NCI-H2196 (cell line): ENCODE measurements at regions not wholly inside any gene's neighbourhood (a gene's known extent, or its start where the extent isn't known, plus 50 kb on each side); places are given as distances from the start of the nearest gene placed in this dataset.

Source experiments
- DNase-seq: peaks from one replicate; lab custom pipeline; 2025; ENCODE audit not compliant: unreplicated experiment; lab: John Stamatoyannopoulos, UW

DNA sequence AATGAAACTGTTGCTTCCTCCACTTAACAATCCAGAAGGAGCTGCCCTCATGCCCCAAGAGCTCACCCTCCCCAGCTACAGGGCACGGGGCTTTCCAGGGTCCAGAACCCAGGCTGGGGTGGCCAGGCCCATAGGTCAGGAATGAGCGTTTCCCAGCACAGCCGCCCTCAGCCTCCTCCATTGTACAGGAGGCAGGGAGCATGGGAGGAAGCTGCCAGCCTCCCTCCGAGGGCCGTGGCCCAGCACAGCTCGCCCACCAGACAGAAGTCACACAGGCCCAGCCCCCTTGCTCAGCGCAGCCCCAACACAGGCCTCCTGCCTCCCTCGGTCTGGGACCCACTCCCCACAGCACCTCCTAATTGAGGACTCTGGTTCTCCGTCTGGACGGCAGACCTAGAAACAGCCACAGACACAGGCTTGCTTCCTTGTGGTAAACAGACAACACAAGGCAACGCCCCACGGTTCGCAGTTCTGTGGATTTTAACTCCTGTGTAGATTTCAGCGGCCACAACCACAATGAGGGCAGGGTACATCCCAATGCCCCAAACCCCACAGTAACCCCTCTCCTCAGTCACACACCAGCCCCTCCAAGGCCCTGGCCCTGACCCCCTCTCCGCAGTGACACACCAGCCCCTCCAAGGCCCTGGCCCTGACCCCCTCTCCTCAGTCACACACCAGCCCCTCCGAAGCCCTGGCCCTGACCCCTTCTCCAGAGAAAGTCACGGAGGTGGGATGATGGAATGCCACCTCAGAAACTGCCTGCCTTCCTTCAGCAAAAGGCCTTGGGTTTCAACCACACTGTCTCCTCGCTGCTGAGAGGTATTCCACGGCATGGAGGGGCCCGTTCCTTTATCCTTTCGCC lies 173.5 kb downstream of the DLL1 start:
- no peak for DNase-seq

DNA sequence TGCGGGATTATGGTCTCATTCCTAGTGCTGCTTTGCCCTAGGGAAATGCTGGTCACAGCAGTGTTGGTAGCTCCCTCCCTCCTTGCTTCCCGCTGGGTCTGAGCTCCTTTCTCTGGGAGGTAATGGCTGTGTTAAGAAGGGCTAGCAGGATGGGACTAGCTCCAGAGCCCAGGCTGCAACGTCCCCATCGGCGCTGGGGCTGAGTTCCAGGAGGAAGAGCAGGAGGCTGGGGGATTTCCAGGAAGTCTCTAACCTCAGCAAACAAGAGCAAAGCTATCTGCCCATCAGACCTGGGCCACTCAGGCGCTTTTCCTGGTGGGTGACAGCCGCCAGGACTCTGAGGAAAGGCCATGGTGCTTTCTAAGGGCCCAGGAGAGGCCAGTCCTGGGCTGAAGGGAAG lies 174.2 kb downstream of the DLL1 start:
- DNase-seq, result no peak

DNA sequence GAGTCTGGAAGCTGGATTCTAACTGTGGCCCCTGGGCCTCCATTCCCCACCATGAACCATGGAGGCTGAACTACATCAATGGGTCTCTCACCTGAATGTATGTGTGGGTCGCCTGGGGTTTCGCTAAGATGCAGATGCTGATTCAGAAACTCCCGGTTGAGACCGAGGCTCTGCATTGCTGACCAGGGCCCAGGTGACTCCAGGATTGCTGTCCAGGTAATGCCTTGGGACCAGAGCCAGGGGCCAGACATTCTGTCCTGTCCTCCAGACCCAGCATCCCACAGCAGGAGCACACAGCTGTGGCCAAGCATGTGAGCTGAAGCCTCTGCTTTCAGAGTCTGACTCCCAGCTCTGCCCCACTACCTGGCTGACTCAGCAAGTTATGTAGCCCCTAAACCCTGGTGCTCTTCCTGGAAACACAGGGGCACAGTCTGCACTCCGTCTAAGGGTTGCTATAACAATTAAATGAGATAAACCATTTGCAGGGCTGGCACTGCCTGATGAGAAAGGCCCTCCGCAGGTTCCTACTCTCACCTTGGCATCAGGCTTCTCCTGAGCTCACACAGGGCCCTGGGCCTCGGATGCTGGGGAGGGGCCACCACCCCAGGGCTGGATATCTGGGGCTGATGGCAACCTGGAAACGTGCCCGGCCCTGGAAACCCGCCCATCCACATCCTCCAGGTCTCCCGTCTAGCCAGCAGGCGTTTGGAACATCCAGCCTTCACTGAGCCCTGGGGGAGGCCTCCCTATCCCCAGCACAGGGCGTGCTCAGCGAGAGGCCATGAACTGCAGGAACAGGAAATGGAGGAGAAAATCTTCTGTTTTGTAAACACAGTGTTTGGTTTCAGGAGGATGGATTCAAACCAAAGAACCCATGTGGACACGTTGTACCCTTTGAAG lies 175.7 kb downstream of the DLL1 start:
- peak; percentile 51 for DNase-seq

DNA sequence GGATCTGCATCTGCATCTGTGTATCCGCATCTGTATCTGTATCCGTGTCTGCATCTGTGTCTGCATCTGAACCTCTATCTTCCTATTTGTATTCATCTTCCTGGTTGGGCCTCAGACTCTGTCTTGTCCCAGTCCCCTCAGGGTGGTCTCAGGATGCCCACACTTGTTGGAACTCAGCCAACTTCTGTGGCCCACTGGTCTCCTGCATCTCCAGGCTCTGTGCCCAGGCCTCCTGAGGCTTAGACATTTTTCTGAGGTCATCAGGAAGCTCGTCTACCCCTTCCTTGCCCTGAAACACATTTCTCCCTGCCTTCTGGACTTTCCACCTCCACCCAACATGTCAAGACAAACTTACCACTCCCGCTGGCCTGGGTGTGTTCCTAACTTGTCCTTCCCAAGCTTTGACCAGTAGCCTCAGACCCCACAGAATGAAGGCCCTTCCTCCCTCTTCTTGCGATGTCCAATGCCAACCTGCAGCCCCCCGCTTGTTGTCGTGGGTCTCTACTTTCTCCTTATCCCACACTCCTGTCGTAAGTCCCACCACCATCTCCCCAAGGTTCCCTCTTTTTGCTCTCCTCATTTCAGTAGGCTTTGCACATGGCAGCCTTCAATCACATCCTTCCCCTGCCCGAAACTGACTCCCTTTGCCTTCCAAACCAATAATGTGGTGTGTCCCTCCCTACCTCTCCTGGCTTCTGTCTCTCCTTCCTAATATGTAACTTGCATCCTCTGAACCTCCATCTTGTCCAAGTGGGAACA lies 176.5 kb downstream of the DLL1 start:
- DNase-seq, result no peak

DNA sequence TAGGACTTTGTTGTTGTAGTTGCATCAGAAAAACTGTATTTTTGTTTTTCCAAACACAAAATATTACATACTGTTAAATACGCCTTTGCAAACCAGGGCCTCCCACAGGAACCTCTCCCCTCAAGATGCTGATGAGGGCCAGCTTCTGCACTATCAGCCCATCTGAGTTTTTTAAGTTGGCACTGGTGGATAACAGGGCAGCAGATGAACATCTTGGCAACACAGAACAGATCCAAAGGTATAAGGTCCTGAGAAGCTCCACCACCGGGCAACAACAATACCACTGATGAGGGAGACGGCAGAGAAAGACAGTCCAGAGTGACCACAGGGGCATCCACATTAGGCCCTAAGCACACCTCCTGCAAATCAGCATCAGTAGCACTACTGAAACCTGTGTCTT lies 177.7 kb downstream of the DLL1 start:
- no peak for DNase-seq

DNA sequence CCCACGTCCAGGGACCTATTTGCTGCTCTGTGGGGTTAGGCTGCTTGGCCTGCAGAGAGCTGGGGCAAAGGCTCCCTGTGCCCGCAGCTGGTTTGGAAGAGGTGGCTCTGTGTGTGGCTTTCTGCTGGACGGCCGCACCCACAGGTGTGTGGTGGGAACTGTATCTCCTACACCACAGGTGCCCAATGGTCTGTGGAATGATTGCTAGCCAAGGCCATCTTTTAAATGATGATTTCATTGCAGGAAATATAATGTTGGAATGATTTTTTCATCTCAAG lies 178.4 kb downstream of the DLL1 start:
- DNase-seq, result no peak

DNA sequence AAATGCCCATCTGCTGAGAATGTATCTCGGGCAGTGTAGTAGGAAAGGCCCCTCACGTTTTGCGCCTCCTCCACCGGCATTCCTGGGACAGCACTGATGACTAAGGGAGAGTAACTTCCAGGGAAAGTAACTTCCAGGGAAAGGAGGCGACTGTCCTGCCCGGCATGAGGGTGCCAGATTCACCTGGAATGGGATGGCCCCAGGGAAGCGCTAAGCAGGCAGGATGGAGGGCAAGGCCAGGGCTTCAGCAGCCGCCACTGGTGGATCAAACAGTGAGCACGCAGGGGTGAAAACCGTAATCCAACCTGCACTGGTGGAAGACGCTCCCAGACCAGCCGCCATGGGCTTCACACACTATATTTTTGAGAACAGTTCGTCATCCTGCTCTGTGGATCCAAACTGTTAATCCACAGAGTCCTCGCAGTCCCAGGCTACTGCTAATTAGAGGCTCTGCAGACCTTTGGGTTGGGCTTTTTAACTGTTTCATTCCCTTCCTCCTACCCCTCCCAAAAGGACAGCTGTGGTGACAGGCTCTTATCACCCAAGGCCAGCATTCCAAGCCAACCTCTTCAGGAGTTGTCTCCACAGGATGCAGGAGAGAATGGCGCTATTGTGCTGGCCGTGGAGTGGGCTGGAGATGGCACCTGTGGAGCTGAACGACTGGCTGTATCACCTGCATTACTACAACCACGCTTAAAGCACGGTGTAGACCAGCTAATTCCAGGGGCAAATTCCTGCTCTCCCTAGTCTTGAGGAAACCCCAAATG lies 178.9 kb downstream of the DLL1 start:
- no peak for DNase-seq

DNA sequence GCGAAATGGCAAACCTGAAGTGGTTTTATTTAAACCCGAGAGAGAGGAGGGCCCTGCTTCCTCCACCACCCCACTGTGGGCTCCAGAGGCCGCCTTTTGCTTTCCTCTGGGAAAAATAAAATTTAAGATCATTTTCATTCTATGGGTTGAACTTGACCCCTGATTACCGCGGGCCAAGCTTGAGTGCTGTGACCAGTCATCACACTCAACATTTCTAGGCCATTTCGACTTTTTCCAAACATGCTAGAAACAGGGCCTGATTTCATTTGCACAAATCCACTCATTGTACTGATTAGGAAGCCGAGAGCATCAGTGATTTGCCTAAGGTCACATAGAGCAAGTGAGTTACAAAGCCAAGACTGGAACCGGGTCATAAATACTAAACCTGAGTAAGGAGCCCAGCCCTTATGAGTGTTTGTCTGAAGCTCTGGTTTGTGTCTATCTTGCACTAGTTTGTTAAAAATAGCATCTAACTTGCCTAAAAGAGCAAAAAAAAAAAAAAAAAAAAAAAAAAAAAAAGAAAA lies 179.7 kb downstream of the DLL1 start:
- DNase-seq, result no peak

DNA sequence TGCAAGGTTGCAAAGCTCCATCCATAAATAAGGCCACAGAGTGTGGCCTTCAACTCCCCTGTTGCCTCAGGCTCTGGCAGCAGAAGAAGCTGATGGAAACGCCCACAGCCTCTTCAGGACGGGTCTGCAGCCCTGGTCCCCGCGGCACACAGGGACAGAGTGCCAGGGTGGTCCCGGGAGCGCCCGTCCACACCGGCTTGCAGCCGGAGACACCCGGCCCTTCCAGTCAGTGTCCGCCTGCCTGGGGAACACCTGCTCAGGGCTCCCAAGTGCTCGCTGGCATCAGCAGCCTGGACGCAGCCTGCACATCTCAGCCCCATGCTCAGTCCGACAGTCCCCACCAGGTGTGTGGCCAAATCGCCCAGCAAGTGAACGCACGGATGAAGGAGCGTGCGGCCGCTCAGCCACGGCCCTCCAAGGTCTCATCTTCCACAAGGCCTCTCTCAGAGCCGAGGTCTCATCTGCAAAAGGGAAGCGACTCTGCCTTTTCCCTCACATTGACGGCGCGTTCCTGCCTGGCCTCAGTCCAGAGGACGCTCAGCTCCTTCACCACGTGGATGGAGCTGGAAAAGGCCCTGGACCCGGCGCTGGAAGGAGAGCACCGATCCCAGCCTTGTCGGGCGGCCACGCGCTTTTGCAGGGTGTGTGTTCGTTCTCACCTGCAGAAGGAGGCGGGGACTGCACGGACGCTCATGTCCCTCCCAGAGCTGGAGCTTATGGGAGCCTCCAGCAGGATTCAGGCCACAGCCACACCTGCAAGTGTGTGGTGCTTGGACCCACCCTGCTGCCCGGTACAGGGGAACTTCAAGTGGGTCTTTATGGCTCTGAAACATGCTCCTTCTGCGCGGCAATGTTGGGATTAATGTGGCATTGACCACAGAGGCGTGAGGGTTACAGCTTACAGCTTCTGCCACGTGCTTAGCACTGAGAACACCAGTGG lies 180.4 kb downstream of the DLL1 start:
- no peak for DNase-seq

DNA sequence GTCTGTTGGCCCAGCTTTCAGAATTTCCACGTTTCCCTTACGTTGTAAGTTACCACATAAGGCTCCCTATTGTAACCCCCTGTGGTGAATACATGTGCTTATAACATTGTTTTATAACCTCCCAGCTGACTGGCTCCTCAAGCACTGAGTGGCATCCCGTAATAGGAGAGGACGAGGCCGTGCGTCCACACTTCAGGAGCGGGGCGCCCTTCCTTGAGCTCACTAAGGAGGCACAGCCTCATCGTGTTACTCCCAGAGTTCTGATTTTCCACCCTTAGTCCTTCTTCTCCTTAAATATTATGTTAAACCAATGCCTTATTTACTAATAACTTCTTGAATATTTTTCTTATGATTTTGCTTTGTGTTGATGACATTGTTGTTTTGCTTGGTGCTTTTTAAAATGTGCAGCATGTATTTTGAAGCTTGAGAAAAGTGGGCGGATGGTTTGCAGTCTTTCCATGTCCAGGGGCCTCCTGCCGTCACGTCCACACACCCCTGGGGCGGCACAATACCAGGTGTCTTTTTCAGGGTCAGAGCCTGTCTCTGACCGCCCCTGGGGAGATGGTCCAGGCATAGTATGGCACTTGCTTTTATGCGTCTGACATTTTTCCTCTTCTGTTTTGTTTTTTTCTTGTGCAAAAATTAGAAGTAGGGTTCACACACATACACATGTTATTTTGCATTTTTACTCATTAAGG lies 181.8 kb downstream of the DLL1 start:
- no peak for DNase-seq

DNA sequence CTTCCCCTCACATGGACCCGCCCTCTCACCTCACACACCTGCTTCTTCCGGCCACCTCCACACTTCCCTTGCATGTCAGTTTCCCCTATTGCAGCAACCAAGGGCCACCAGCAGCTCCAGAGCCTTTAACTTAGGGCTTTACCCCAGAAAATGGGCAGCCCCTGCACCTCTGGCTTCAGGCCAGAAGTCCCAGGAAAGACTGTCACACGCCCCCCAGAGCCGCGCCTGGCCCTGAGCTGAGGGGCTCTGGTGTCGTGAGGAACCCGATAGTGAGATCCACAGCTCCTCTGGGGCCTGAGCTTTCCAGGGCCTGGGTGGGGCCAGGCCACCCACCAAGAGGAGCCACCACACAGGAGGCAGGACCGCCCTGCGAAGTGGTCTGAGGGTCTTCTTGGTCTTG lies 182.4 kb downstream of the DLL1 start:
- DNase-seq, result no peak

DNA sequence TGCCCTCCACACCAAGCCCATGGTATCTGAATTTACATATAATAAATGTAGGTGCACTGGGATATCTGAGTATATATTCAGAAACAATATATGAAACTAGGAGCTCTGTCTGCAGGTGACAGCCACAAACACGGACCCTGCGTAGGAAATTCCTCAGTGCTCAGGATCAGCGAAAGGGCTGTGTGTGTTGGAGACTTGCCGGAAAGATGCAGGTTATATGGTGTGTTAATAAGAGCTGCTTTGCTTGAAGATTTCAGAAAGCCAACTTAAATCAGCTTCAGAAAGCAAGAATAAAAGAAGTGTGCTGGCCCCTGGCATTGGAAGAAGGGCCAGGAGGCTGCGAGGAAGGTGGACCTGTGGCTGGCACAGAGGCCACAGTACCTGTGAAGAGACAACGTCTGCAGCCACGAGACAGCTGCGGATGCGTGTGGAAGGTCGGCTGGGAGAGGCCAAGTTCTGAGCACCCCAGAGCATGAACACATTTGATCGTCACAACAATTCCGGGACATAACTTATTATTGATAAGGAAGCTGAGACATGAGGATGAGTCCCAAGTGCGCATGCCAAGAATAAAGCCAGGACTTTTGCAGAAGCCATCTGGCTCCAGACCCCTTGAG lies 183.2 kb downstream of the DLL1 start:
- DNase-seq, result no peak

DNA sequence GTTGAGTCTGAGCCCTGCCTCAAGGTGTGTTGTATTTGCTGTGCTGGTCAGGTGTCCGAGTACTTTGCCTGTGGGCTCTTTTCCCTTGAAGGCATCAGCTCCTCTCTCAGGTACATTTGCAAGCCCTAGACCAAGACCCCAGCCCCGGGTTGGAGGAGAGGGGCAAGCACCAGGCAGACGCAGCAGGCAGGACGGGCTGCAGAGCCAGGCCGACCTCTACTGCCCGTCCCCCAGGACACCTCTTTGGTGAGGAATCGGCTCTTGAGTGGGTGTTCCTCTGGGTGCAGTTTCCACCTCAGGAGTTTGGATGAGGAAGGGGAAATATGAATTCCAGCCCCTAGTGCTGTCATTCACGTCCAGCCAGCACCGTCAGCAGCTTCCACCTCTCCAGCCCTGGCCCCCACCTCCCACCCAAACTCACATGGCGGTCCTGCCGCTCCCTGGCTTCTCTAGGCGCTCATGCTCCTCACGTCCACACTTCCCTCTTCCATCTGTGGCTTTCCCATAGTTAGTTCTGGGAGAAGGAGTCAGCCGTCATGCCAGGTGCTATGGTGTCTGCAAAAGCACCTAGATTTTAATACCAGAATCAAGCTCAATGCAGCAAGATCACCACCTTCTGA lies 183.9 kb downstream of the DLL1 start:
- DNase-seq, result no peak

DNA sequence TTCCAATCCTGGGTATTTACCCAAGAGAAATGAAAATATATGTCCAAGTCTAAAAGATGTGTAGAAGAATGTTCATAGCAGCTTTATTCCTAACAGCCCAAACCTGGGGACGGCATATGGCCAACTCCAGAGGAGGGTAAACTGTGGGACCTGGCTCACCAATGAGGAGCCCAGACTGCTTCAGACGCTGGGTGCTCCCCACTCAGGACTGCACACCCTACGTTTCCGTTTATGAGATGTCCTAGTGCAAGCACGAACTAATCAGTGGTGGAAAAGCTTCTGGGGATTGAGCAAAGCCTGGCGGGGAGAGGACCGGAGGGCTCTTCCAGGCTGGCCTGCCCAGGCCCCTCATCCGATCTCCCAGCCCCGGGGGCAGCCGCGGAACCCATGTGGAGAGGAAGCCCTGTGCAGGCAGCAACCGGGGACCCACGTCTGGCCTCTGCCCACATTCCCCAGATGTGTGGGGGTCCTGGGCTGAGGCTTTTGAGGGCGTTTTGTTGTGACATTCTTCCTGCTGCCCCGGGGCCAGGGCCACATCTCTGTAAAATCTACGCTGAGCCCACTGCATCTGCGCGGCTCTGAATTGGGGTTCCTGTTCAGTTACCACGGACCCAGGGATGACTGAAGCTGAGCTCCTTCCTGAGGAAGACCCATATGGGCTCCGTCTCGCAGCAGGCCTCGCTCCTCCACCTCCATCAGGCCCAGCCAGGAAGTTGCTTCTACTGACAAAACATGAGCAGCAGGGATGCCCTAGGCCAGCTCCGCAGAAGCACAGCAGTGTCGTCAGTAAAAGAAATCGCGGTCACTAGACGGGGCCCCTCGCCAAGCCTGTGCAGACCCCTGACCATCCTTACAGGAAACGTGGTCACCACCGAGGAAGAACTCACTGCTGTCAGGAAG lies 188.0 kb downstream of the DLL1 start:
- no peak for DNase-seq

DNA sequence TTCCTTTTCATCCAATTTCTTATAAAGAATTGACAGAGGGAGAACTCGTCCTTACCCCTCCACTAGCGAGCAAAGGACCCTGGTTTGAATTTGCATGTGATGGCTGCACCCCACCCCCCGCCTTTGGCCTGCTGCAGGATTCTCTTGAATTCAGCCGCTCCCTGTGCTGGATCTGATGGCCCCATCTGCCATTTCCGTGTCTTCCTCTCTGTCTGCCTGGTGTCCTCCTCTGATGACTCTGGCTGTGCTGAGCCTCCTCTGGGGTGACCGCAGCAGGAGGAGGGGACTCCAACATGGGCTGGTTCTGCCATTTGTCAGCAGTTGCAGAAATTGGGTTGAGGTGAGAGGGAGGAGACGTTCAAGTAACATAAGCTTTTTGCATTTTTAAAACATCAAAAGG lies 188.8 kb downstream of the DLL1 start:
- no peak for DNase-seq

DNA sequence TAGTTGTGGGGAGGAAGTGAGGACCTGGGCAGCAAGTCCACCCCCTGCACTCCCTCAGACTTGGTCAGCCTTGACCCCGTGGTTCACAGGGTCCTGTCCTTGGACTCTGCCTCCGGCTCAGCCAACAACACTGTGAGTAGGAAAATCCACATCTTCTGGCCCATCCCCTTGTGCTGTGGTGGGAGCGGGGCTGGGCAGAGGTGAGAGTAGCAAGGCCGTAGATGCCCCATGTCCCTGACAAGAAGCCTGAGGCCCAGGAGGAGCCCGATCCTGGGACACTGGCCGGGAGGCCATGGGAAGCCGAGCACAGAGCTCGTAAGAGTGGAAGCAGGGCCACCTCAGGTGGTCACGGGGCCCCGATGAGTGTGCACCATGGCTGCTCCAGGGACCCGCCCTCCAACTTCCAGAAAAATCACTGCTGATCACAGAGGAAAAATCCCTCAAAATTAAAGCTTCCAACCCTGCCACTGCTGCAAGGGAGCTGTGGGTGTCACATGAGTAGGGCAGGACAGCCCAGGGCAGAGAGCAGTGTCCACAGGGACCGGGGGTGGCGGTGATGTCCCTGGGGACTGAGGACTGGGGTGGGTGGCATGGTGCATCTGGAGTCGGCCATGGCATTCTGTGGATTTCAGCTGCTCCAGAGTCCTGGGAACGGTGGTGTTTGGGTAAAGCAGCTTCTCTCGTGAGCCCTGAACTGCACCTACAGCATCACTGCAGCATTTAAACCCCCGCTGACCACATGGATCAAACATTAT lies 189.4 kb downstream of the DLL1 start:
- DNase-seq, result no peak
